WTC11 (cell line): ENCODE measurements at regions not wholly inside any gene's neighbourhood (a gene's known extent, or its start where the extent isn't known, plus 50 kb on each side); places are given as distances from the start of the nearest gene placed in this dataset.

ENCODE experiments used
- ATAC-seq: fragments of 200-7000 bp; cut with Tn5 transposase; 2 replicates; pipeline ENCODE4 v1.10.0; 2021; ENCODE audit warnings: mild to moderate bottlenecking, moderate library complexity
- CTCF ChIA-PET: fragments of 300-600 bp; sonication (Branson Sonifier 250); formaldehyde crosslinking; loops from one replicate; lab custom pipeline; 2021; ENCODE audit warnings: antibody characterized with exemption; lab: Charles Lee
- POLR2A ChIA-PET: fragments of 350-600 bp; sonication (Branson Sonifier 250); formaldehyde crosslinking; loops from one replicate; lab custom pipeline; 2021; ENCODE audit warnings: antibody characterized with exemption; lab: Charles Lee
- DNase-seq: peaks from one replicate; pipeline ENCODE4 v3.0.0; 2021; ENCODE audit warnings: low spot score
- H3K27ac Mint-ChIP-seq: 2 replicates; pipeline ENCODE4 v1.8.0; 2021; ENCODE audit warnings: mixed read lengths
- H3K27me3 Mint-ChIP-seq: 2 replicates; pipeline ENCODE4 v1.8.0; 2021; ENCODE audit warnings: low read depth, mild to moderate bottlenecking, moderate library complexity, mixed read lengths
- H3K36me3 Mint-ChIP-seq: 2 replicates; pipeline ENCODE4 v1.8.0; 2021; ENCODE audit warnings: mixed read lengths
- H3K4me1 Mint-ChIP-seq: 2 replicates; pipeline ENCODE4 v1.8.0; 2022; ENCODE audit warnings: mixed read lengths
- H3K4me3 Mint-ChIP-seq: 2 replicates; pipeline ENCODE4 v1.8.0; 2021; ENCODE audit warnings: mild to moderate bottlenecking, moderate library complexity, mixed read lengths
- H3K9me3 Mint-ChIP-seq: 2 replicates; pipeline ENCODE4 v1.8.0; 2021; ENCODE audit warnings: mixed read lengths
- AR ChIP-seq: fragments of 250-450 bp; sonication (Bioruptor Pico); IDR thresholded peaks from 2 replicates; pipeline ENCODE4 v1.9.0; 2021; ENCODE audit warnings: mild to moderate bottlenecking
- CBFB ChIP-seq: sonication (generic); formaldehyde crosslinking; IDR thresholded peaks from 2 replicates; pipeline ENCODE4 v1.8.1; 2022; ENCODE audit warnings: mild to moderate bottlenecking, low read depth, missing genetic modification reagents
- CREM ChIP-seq: sonication (generic); formaldehyde crosslinking; IDR thresholded peaks from 2 replicates; pipeline ENCODE4 v1.8.1; 2022; ENCODE audit warnings: mild to moderate bottlenecking, missing genetic modification reagents, moderate library complexity
- CTCF ChIP-seq: fragments of 200-600 bp; IDR thresholded peaks from 2 replicates; pipeline ENCODE4 v1.8.0; 2022; ENCODE audit warnings: antibody characterized with exemption
- FOXJ3 ChIP-seq: sonication (generic); formaldehyde crosslinking; IDR thresholded peaks from 2 replicates; pipeline ENCODE4 v1.9.0; 2021; ENCODE audit warnings: missing genetic modification reagents, mild to moderate bottlenecking, borderline replicate concordance
- FOXK1 ChIP-seq: sonication (generic); formaldehyde crosslinking; IDR thresholded peaks from 2 replicates; pipeline ENCODE4 v1.8.0; 2022; ENCODE audit warnings: mild to moderate bottlenecking, moderate library complexity, missing genetic modification reagents
- GABPB1 ChIP-seq: sonication (generic); formaldehyde crosslinking; IDR thresholded peaks from 2 replicates; pipeline ENCODE4 v1.8.1; 2023; ENCODE audit warnings: mild to moderate bottlenecking, missing genetic modification reagents
- GRHL2 ChIP-seq: fragments of 250-450 bp; sonication (Bioruptor Pico); IDR thresholded peaks from 2 replicates; pipeline ENCODE4 v1.8.0; 2022; ENCODE audit warnings: mild to moderate bottlenecking, moderate library complexity; ENCODE audit not compliant: insufficient replicate concordance, severe bottlenecking
- JUN ChIP-seq: sonication (generic); formaldehyde crosslinking; IDR thresholded peaks from 2 replicates; pipeline ENCODE4 v1.8.0; 2023; ENCODE audit warnings: mild to moderate bottlenecking, missing genetic modification reagents
- PRRX2 ChIP-seq: fragments of 250-450 bp; sonication (Bioruptor Pico); IDR thresholded peaks from 2 replicates; pipeline ENCODE4 v1.8.0; 2021; ENCODE audit warnings: mild to moderate bottlenecking
- SMAD3 ChIP-seq: sonication (generic); formaldehyde crosslinking; IDR thresholded peaks from 2 replicates; pipeline ENCODE4 v1.8.0; 2022; ENCODE audit warnings: missing genetic modification reagents, mild to moderate bottlenecking, borderline replicate concordance
- TCF7 ChIP-seq: sonication (generic); formaldehyde crosslinking; IDR thresholded peaks from 2 replicates; pipeline ENCODE4 v1.8.0; 2022; ENCODE audit warnings: mild to moderate bottlenecking, low read depth, missing genetic modification reagents, moderate library complexity
- TEAD1 ChIP-seq: sonication (generic); formaldehyde crosslinking; IDR thresholded peaks from 2 replicates; pipeline ENCODE4 v1.8.0; 2022; ENCODE audit warnings: mild to moderate bottlenecking, missing genetic modification reagents
- TEAD4 ChIP-seq: sonication (generic); formaldehyde crosslinking; IDR thresholded peaks from 2 replicates; pipeline ENCODE4 v1.8.0; 2022; ENCODE audit warnings: mild to moderate bottlenecking, missing genetic modification reagents
- ZNF219 ChIP-seq: sonication (generic); formaldehyde crosslinking; IDR thresholded peaks from 2 replicates; pipeline ENCODE4 v1.8.0; 2023; ENCODE audit warnings: missing genetic modification reagents, mild to moderate bottlenecking, borderline replicate concordance
- ZNF232 ChIP-seq: sonication (generic); formaldehyde crosslinking; IDR thresholded peaks from 2 replicates; pipeline ENCODE4 v1.8.0; 2022; ENCODE audit warnings: mild to moderate bottlenecking, missing genetic modification reagents
- TF ChIP-seq, protein P1 (sequence below): sonication (generic); formaldehyde crosslinking; IDR thresholded peaks from 2 replicates; pipeline ENCODE4 v1.8.0; 2022; ENCODE audit warnings: mild to moderate bottlenecking, missing genetic modification reagents
- TF ChIP-seq, protein P2 (sequence below): sonication (generic); formaldehyde crosslinking; IDR thresholded peaks from 2 replicates; pipeline ENCODE4 v1.8.1; 2023; ENCODE audit warnings: mild to moderate bottlenecking, missing genetic modification reagents
- TF ChIP-seq, protein P3 (sequence below): sonication (generic); formaldehyde crosslinking; IDR thresholded peaks from 2 replicates; pipeline ENCODE4 v1.8.0; 2022; ENCODE audit warnings: mild to moderate bottlenecking, missing genetic modification reagents
- TF ChIP-seq, protein P4 (sequence below): sonication (generic); formaldehyde crosslinking; IDR thresholded peaks from 2 replicates; pipeline ENCODE4 v1.8.1; 2023; ENCODE audit warnings: mild to moderate bottlenecking, missing genetic modification reagents, moderate library complexity
- TF ChIP-seq, protein P5 (sequence below): sonication (generic); formaldehyde crosslinking; IDR thresholded peaks from 2 replicates; pipeline ENCODE4 v1.8.0; 2022; ENCODE audit warnings: missing genetic modification reagents

DNA sequence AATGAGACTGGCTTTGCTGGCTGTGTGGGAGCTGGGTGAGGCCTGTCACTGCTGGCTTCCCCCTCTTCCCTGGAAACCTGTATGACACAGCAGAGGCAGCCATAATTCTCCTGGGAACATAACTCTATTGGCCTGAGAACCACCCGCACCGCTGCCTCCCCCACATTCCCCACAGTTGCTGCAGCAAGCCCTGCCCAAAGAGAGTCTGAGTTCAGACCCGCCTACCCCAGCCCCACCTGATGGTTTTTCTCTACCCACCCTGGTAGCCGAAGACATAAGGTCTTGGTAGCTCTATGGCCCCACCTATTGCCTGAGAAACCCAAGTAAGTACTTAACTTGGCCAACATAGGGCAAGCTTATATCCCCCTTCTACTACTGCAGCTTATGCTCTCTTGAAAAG is 174.8 kb downstream of the C11orf91 start:
- H3K36me3 Mint-ChIP-seq = no peaks in the 10 kb centered on the region; the same call in 1 of the 2 replicates
- no peak overlapping the region for H3K27ac Mint-ChIP-seq
- H3K27me3 Mint-ChIP-seq = no peaks in the 10 kb centered on the region
- H3K9me3 Mint-ChIP-seq = peaks cover 20% of the 10 kb centered on the region
- TF ChIP-seq AR (CRISPR knock-in tag) (no peak), ZNF232 (no peak), TCF7 (CRISPR knock-in tag) (no peak)
- CTCF ChIA-PET = interaction anchor here (1.0 to 1.7 kb wide), 5 partner anchors 24 to 304 kb away, joined by 3 to 15 read pairs (median 3); partner anchors contain the start of gene KIAA1549L
- peak; percentile 30 for DNase-seq
- ATAC-seq = peak; percentile 99
- H3K4me3 Mint-ChIP-seq = no peak overlapping the region
- POLR2A ChIA-PET = interaction anchor here (0.7 kb wide), 1 partner anchor 159 kb away, joined by 6 read pairs; no protein-coding TSS in a partner anchor
- peaks cover 4% of the 10 kb centered on the region for H3K4me1 Mint-ChIP-seq

GRCh38 chr11:33521384-33521783 is 179.2 kb downstream of the C11orf91 start:
- ChIA-PET POLR2A (no interaction called here), CTCF (no interaction called here)
- Mint-ChIP-seq H3K27ac (no peak overlapping the region), H3K9me3 (no peaks in the 10 kb centered on the region), H3K36me3 (no peaks in the 10 kb centered on the region), H3K4me3 (no peak overlapping the region), H3K4me1 (peaks cover 11% of the 10 kb centered on the region), H3K27me3 (no peaks in the 10 kb centered on the region)
- no peak for ATAC-seq
- DNase-seq = no peak
- no peak for TF ChIP-seq TEAD4 (CRISPR knock-in tag)
- TF ChIP-seq, protein P1, sequence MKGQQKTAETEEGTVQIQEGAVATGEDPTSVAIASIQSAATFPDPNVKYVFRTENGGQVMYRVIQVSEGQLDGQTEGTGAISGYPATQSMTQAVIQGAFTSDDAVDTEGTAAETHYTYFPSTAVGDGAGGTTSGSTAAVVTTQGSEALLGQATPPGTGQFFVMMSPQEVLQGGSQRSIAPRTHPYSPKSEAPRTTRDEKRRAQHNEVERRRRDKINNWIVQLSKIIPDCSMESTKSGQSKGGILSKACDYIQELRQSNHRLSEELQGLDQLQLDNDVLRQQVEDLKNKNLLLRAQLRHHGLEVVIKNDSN = no peak
- TF ChIP-seq ZNF219 (CRISPR knock-in tag) = no peak
- no peak for TF ChIP-seq PRRX2 (CRISPR knock-in tag)
- TF ChIP-seq CREM (CRISPR knock-in tag) = no peak
- TF ChIP-seq SMAD3 (CRISPR knock-in tag) = no peak
- no peak for TF ChIP-seq FOXJ3 (CRISPR knock-in tag)
- TF ChIP-seq, protein P2, sequence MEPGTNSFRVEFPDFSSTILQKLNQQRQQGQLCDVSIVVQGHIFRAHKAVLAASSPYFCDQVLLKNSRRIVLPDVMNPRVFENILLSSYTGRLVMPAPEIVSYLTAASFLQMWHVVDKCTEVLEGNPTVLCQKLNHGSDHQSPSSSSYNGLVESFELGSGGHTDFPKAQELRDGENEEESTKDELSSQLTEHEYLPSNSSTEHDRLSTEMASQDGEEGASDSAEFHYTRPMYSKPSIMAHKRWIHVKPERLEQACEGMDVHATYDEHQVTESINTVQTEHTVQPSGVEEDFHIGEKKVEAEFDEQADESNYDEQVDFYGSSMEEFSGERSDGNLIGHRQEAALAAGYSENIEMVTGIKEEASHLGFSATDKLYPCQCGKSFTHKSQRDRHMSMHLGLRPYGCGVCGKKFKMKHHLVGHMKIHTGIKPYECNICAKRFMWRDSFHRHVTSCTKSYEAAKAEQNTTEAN (CRISPR knock-in tag) = no peak
- TF ChIP-seq GRHL2 (CRISPR knock-in tag) = no peak
- TF ChIP-seq, protein P3, sequence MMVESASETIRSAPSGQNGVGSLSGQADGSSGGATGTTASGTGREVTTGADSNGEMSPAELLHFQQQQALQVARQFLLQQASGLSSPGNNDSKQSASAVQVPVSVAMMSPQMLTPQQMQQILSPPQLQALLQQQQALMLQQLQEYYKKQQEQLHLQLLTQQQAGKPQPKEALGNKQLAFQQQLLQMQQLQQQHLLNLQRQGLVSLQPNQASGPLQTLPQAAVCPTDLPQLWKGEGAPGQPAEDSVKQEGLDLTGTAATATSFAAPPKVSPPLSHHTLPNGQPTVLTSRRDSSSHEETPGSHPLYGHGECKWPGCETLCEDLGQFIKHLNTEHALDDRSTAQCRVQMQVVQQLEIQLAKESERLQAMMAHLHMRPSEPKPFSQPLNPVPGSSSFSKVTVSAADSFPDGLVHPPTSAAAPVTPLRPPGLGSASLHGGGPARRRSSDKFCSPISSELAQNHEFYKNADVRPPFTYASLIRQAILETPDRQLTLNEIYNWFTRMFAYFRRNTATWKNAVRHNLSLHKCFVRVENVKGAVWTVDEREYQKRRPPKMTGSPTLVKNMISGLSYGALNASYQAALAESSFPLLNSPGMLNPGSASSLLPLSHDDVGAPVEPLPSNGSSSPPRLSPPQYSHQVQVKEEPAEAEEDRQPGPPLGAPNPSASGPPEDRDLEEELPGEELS (CRISPR knock-in tag) = no peak
- TF ChIP-seq TEAD1 (CRISPR knock-in tag) = no peak
- TF ChIP-seq TCF7 (CRISPR knock-in tag) = no peak
- no peak for TF ChIP-seq GABPB1 (CRISPR knock-in tag)
- TF ChIP-seq, protein P4, sequence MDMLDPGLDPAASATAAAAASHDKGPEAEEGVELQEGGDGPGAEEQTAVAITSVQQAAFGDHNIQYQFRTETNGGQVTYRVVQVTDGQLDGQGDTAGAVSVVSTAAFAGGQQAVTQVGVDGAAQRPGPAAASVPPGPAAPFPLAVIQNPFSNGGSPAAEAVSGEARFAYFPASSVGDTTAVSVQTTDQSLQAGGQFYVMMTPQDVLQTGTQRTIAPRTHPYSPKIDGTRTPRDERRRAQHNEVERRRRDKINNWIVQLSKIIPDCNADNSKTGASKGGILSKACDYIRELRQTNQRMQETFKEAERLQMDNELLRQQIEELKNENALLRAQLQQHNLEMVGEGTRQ (CRISPR knock-in tag) = no peak
- no peak for TF ChIP-seq FOXK1
- TF ChIP-seq, protein P5, sequence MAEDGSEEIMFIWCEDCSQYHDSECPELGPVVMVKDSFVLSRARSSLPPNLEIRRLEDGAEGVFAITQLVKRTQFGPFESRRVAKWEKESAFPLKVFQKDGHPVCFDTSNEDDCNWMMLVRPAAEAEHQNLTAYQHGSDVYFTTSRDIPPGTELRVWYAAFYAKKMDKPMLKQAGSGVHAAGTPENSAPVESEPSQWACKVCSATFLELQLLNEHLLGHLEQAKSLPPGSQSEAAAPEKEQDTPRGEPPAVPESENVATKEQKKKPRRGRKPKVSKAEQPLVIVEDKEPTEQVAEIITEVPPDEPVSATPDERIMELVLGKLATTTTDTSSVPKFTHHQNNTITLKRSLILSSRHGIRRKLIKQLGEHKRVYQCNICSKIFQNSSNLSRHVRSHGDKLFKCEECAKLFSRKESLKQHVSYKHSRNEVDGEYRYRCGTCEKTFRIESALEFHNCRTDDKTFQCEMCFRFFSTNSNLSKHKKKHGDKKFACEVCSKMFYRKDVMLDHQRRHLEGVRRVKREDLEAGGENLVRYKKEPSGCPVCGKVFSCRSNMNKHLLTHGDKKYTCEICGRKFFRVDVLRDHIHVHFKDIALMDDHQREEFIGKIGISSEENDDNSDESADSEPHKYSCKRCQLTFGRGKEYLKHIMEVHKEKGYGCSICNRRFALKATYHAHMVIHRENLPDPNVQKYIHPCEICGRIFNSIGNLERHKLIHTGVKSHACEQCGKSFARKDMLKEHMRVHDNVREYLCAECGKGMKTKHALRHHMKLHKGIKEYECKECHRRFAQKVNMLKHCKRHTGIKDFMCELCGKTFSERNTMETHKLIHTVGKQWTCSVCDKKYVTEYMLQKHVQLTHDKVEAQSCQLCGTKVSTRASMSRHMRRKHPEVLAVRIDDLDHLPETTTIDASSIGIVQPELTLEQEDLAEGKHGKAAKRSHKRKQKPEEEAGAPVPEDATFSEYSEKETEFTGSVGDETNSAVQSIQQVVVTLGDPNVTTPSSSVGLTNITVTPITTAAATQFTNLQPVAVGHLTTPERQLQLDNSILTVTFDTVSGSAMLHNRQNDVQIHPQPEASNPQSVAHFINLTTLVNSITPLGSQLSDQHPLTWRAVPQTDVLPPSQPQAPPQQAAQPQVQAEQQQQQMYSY (CRISPR knock-in tag) = no peak
- no peak for TF ChIP-seq CBFB
- TF ChIP-seq JUN (CRISPR knock-in tag) = no peak
- TF ChIP-seq CTCF = no peak
